GM19025 (cell line): ENCODE measurements at regions not wholly inside any gene's neighbourhood (a gene's known extent, or its start where the extent isn't known, plus 50 kb on each side); places are given as distances from the start of the nearest gene placed in this dataset.
A peak's percentile ranks its signal among the peaks of the same experiment; 100 is the strongest.

Source experiments
- ATAC-seq: cut with Tn5 transposase; IDR thresholded peaks from one replicate; pipeline ENCODE4 v1.9.1; 2021; ENCODE audit warnings: mild to moderate bottlenecking, low read depth, moderate library complexity; ENCODE audit not compliant: unreplicated experiment

DNA sequence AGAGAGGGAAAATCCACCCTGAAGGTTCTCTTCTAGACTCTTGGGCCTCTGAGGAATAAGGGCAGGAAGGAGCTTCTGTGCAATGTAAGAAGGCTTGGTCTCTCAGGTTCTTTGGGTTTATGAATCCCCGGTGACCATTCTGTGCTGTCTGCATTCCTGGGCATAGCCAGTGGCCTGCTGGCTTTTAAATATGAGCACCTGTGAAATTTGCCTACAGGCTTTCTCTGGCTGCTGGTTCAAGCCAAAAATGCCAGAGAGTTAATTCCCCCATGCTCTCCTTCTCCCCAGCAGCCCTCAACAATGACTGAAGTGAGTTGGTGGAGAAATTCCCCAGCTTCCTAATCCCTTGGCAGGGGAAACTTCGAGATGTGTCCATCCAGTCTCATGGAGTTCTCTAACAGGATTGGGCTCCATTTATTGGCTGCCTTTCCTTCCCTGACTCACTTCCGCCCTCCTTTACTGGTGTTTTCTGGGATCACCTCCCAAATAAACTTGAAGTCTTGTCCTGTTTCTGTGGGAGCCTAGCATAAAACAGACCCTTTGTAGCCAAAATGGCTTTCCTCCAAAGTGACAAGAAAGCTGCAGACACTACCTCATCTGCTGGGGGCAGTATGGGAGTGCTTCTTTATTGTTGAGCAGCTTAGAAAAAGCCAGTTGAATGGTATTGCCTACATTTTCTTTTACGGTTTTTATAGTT lies 179.4 kb upstream of the CASK start:
- no peak for ATAC-seq

DNA sequence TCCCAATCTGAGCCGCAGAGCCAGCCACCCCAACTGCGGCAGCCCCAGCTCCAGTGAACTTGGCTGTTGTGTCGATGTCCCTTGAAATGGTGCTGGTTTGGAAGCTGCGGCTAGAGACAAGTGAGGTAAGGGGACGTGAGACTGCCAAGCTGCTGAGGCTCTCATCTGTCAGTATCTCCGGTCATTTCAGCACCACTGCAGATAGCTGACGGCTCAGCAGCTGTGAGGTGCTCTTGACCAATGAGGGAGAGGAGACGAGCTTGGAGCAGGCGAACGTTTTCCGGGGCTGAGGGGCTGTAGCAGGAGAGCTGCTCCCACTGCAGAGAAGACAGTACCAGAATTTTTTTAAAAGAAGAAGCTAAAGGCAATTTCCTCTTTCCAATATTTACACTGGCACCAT lies 175.5 kb upstream of the CASK start:
- ATAC-seq = no peak

DNA sequence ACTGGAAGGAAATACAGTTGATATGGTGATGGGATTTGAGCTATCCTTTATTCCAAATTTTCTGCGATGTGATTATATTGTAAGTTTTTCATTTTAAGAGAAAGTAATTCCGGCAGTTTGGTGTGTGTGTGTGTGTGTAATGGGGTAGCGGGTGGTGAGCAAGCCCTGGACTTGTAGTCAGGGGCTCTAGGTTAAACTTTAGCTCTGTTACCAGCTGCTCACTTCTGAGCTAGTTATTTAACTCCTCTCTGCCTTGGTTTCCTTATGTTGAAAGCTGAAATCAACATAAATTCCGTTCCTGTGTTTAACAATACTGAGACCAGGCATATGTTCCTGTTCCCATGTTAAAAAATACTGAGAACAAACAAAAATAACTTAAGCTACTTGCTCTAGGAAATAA lies 174.1 kb upstream of the CASK start:
- no peak for ATAC-seq

DNA sequence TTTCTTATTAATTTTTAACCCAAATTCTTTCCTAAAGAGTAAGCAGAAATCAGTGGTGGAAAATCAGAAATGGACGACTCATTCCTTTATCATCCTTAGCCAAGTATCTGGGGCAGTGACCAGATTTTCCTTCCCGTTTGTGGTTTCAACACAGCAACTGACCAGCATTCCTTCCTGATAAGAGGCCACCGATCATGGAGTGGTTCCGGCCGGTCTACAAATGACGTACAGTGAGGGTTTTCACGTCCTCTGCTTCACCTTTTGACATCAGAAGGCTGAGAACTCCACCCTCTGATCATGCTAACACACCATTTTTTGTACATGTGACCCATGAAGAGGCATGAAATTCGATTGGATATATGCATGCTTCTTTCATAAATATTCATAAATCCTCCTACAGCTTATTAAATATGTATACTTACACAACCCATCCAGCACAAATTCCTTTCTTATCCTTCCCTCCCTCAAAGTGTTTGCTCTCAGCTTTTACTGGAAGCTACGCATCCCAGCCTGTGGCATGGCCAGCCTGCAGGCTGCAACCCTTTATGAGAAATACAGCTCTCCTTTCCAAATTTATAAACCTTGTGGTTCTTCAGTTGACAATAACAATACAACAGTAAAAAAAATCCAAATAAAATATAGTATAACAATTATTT lies 173.0 kb upstream of the CASK start:
- ATAC-seq = no peak

DNA sequence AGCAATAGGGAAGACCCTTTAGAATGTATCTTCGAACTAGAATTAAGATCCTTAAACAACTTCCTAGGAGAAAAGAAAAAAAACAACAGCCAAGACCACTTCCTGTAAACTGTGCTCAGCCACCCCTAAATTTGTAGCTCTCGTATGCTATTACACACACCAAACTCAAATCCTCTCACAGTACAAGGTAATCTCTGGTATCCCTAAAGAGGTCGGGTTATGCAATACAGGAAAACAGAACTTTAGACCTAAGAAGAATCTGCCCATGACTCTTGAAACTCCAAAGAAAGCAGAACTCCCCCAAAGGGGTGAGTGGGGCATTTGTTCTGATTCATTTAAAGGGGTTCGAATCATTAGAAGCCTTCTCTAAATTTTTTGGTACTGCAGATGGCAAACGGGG lies 170.9 kb upstream of the CASK start:
- peak; percentile 22 for ATAC-seq

DNA sequence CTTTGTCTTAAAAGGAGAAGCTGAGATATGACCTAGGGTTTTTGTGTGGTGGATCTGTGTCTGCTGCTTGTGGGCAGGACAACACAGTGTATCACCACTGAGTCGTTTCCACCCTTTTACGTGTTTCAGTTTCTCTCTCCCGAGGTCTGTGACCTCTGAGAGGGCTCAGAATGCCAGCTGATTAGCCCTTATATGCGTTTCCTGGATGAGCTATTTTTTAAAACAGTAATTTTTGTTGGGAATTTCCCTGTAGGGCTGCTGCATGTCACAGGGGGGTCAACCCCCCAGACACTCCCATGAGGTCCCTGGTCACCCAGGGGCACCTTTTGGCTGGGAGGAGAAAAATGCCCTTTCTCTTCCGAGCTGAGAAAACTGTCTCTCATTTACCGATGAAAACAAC lies 170.4 kb upstream of the CASK start:
- peak; percentile 88 for ATAC-seq

DNA sequence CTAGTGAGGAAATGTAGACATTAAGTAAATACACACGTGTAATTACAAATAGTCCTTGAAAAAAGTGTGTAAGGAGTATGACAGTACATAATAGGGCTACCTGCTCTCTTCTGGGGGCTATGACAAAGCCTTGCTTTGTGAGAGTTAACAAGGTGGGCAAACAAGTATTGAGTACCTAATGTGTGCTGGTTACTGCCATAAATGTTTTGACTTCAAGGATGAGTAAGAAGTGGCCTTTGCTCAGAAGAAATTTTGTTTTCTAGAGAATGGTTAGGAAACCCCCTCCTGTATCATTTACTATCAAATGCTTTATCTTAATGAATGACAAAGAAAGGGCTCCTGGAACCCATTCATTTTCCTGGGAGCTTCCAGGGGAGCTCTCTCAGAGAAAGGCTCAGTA lies 167.0 kb upstream of the CASK start:
- no peak for ATAC-seq

DNA sequence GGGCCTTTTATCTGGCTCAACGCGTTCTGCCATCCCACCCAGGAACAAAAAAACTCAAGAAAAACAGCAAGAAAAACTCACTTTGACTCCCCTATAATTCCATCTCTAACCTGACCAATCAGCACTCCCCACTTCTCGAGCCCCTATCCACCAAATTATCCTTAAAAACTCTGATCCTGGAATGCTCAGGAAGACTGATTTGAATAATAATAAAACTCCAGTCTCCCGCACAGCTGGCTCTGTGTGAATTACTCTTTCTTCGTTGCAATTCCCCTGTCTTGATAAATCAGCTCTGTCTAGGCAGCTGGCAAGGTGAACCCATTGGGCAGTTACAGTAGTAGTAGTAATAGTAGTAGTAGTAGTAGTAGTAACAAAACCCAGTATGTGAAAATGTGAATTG lies 165.7 kb upstream of the CASK start:
- ATAC-seq = no peak

DNA sequence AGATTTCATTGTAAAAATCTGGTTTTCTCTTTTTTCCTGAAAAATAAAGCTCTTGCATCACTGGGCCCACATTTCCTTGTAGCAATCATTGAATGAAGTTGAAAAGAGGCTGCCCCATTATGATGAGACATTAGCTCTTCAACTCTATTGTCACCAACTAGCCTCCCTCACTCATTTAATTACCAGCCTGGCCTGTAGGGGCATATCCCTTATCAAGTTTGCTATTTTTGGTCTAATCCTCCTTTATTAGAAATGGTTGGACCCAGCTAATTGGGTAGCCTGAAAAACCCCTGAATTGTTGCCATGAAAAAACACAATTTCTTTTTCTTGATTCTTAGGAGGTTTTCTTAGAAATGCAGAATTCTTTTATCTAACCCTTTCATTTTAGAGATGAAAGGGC lies 164.6 kb upstream of the CASK start:
- ATAC-seq = no peak

DNA sequence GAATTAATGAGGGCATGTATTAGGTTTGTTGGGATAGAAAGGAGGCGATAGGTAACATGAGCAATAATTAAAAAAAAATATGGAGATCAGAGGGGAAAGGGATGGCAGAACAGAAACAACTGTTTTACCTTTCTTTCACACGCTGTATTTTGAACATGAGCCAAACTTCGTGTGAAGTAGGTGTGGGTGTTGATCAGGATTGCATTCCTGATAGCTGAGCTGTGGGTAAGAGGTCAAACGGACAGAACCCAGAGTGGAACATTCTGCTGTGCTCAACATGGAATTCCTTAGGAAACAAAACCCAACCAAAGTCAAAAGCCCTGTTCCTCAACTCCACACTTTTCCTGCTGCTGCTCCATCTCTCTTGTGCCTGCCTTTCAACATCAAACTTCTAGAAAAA lies 162.5 kb upstream of the CASK start:
- ATAC-seq = no peak

DNA sequence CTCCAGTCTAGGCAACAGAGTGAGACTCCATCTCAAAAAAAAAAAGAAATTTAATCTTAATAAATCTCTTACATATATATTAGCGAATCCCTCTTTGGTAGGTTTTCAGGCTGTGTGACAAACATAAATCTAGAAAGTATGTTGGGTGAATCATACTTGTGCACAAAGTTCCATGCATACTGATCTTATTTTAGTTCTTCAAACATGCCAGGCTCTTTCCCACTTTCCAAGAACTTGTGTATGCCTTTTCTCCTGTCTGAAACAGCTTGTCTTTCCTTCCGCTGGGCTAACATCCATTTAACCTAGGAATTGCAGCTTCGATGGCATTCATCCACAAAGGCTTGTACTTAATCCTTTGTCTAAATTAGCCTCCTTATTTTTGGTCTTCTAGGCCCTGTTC lies 156.6 kb upstream of the CASK start:
- ATAC-seq = no peak

DNA sequence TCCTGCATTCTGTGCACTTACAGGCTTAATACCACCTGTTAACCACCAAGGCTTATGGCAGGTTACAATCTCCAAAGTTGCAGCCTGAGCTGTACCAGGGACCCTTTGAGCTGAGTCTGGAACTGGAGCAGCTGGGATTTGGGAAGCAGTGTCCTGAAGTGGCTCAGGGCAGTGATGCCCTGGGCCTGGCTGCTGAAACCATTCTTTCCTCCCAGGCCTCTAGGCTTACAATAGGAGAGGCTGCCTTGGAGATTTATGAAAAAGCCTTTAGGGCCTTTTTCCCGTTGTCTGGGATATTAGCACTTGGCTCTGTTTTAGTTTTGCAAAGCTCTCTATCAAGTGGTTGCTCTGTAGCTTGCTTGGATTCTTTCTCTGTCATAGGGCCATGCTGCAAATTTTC lies 154.3 kb upstream of the CASK start:
- ATAC-seq = no peak

DNA sequence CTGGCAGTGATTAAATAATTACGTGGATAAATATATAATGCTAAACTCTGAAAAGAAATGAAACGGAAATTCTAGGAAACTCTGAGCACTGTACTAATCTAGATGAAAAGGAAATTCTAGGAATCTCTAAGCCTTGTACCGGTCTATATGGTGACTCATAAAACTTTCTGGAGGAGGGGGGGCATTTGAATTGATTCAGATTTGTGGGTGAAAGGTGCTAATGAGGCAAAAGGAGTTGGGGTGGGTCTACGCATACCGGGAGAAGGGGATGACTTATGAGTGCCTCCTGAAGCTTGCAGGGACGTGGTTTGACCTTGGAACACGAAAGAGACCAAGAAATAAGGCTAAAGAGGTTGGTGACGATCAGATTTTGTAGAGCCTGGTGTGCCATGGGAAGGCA lies 151.7 kb upstream of the CASK start:
- no peak for ATAC-seq

DNA sequence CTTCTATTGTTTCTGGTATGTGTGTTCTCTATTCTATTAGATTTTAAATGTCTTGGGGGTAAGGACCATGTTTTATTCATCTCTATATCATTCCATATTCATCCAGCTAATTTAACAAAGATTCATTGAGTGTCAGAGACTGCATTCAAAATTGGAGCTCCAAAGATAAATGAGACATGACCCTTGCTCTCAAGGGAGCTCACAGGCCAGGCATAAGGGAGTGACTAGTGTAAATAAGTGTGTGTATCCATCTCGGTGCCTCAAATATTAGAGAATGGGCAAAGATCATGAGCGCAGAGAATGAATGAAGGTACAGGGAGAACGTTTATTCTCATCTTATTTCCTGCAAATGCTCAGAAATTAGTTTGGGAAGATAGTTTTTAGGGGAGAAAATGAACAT lies 150.1 kb upstream of the CASK start:
- ATAC-seq = no peak

DNA sequence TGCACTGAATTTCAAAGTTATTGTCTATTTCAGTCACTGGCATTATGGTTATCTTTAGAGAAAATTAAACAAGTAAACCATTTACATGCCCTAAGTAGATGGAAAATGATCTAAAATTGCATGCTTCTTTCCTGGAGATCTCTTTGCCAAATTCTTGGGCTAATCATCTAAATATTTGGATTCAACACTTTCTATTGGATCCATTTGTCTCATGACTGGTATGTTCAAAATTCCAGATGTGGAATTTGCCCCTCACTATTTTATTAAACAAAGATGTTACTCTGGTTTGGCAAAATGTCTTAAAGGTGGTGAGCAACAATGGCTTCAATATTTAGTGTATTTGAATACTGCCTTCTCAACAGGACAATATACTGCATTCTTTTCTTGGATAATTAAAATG lies 147.5 kb upstream of the CASK start:
- no peak for ATAC-seq

DNA sequence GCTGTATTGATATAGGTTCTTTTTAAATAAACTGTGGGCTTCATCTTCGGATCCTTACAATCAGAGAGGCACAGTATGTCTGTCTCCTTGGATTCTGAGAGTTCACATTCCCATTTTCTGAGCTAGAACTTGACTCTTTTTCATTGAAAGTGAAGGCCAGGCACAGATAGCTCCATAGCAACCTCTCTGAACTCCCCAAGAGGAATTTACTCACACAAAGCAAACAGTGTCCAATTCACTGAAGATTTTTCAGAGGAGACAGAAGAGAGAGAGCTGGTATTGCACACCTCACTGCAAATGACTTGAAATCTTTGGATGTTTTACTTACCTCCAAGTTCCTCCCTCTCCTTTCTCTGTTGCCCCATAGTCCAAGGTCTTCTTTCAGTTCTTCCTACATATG lies 130.9 kb upstream of the CASK start:
- ATAC-seq = no peak

DNA sequence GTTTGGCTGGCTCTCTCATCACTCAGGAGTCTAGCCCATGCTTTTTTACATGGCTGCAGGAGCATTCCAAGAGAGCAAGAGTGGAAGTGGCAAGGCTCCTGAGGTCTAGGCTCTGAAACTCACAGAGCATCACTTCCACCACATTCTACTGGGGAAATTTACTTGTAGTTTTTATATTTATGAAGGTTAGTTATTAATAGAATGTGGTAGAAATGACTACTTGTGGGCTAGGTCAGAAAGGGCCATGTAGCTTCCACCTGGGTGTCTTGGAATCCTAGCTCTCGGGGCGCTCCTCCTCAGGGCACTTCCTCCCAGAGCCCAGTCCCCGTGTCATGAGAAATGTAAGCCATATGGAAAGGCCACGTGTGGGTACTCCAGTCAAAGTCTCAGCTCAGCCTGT lies 127.0 kb upstream of the CASK start:
- ATAC-seq = peak; percentile 55

DNA sequence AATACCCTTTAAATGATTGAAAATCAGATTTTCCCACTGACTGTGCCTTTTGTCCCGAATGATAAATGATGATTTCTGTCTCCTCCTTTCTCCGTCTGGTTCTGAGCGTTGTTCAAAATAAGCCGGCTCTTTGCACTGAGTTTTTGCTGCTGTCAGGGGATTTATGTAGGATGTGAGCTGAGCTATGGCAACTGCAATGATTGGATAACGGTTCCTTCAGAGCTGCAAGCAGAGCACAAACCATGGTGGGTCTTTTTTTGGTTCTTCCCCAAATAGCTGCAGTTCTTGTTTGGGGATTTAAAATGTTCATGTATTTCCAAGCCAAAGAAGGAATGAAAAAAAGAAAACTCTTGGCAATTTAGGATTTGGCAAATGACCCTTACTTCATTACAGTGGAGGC lies 124.5 kb upstream of the CASK start:
- ATAC-seq = no peak

DNA sequence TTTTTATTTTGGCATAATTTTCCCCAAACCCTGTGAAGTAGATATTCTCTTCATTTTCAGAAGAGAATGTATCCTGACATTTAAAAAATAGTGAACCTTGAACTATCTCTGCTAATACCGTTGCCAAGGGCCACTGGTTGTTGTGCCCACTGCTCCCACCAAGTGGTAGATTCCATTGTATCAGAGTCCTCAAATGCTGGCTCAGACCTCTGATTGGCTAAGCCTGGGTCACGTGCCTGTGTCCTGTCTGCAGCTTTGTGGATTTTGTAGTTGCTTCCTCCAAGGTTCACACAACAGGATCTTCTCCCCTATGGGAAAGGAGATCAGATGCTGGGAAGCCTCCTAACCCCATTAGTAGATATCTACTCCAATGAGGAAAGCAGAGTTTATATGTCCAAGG lies 104.8 kb upstream of the CASK start:
- no peak for ATAC-seq

DNA sequence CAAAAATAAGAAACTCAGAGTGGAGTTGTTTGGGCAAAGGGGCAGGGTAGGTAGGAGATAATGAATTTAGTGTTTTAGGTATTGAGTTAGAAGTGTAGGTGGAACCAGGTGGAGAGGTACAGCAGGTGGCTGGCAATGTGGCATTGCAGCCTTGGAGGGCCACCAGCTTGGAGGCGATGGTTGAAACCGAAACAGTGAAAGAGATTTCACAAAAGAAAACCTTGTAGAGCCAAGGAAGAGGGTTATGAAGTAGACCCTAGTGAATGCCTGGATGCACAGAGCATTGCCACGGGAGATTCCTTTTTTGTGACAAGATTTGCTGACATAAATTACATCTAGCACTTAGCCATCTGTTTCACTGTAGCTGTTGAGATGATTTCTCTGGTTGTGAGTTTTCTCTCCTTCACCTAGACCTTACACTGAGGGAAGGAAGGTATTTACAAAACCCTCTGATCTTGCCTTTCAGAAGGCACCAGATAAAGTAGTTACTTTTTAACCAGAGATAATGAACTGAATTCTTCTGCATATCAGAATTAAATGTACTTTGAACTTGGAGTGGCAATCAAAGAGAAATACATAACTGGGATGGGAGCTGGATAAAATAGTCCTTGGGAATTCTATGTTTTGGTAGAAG lies 104.1 kb upstream of the CASK start:
- ATAC-seq = peak; percentile 66

DNA sequence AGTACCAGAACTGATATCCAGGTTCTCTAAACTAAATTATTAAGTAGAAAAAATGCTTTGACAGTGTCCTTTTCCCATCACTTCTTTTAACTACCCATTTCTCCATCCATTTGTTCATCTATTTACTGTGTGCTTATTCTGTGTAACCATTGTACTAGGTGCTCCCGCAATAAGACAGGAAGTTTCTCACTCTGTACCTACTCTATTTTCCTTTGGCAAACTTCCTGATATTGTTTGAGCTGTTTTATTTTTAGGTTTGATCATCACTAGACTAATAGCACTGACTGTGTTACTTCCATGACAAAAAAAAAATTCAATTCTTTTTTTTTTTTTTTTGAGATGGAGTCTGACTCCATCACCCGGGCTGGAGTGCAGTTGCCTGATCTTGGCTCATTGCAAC lies 102.5 kb upstream of the CASK start:
- no peak for ATAC-seq

DNA sequence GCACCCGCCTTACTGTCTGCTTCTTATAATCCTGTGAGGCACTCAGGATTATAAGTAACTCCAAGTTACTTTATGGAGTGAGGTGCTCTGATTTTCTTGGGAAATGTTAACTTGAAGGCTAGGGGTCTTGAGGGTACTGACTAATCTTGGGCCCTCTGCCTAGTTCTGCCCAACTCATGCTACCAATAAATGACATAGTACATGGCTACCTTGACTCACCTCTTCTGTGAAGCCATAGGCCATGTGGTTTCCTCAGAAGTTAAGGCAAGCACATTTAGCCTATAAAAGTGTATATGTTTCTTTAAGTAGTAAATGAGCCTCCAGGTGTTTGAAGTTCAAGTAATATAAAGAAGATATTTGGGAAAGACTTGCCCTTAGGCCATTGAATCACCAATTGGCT lies 99.8 kb upstream of the CASK start:
- ATAC-seq = no peak
